Choroid plexus epithelial cell (primary cell): ENCODE measurements at regions not wholly inside any gene's neighbourhood (a gene's known extent, or its start where the extent isn't known, plus 50 kb on each side); places are given as distances from the start of the nearest gene placed in this dataset.
"Not testable (repeated sequence)": the region's sequence is repeated elsewhere in the genome, so short reads cannot be mapped to it uniquely, and the experiment has no call there.

Experiments
- DNase-seq: peaks from one replicate; pipeline ENCODE4 v3.0.0-alpha.2; 2010; ENCODE audit warnings: low read depth
- H3K4me3 ChIP-seq: 2 replicates; pipeline ENCODE4 v1.5.1; 2011; ENCODE audit warnings: low read depth, mild to moderate bottlenecking, control low read depth, low read length, moderate library complexity
- TF ChIP-seq, protein P1 (sequence below): conservative IDR thresholded peaks from 2 replicates; pipeline ENCODE4 v1.5.1; 2011; ENCODE audit warnings: low read depth, mild to moderate bottlenecking, control low read depth, inconsistent platforms, low read length, moderate library complexity

DNA sequence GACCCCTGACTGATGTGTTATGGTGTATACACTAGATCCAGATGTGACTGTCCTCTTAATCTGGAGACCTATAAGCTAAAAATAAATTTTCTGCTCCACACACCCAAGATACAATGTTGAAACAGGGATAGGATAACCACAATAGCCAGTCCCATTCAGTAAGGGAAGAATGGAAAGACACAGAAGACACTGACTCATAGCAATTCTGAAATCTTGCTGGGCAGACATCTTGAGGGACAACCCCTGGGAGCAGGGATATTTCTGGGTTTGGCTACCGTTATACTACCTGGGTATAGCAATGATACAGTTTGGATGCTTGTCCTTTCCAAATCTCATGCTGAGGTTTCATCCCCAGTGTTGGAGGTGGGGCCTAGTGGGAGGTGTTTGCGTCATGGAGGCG lies 93.9 kb downstream of the BUD13 start:
- no peak for DNase-seq
- no peak overlapping the region for H3K4me3 ChIP-seq
- TF ChIP-seq, protein P1, sequence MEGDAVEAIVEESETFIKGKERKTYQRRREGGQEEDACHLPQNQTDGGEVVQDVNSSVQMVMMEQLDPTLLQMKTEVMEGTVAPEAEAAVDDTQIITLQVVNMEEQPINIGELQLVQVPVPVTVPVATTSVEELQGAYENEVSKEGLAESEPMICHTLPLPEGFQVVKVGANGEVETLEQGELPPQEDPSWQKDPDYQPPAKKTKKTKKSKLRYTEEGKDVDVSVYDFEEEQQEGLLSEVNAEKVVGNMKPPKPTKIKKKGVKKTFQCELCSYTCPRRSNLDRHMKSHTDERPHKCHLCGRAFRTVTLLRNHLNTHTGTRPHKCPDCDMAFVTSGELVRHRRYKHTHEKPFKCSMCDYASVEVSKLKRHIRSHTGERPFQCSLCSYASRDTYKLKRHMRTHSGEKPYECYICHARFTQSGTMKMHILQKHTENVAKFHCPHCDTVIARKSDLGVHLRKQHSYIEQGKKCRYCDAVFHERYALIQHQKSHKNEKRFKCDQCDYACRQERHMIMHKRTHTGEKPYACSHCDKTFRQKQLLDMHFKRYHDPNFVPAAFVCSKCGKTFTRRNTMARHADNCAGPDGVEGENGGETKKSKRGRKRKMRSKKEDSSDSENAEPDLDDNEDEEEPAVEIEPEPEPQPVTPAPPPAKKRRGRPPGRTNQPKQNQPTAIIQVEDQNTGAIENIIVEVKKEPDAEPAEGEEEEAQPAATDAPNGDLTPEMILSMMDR = no peak

DNA sequence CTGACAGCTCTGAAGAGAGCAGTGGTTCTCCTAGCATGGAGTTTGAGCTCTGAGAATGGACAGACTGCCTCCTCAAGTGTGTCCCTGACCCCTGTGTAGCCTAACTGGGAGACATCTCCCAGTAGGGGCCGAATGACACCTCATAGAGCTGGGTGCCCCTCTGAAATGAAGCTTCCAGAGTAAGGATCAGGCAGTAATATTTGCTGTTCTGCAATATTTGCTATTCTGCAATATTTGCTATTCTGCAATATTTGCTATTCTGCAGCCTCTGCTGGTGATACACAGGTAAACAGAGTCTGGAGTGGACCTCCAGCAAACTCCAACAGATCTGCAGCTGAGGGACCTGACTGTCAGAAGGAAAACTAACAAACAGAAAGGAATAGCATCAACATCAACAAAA lies 105.5 kb downstream of the BUD13 start:
- not testable (repeated sequence) for DNase-seq, H3K4me3 ChIP-seq

DNA sequence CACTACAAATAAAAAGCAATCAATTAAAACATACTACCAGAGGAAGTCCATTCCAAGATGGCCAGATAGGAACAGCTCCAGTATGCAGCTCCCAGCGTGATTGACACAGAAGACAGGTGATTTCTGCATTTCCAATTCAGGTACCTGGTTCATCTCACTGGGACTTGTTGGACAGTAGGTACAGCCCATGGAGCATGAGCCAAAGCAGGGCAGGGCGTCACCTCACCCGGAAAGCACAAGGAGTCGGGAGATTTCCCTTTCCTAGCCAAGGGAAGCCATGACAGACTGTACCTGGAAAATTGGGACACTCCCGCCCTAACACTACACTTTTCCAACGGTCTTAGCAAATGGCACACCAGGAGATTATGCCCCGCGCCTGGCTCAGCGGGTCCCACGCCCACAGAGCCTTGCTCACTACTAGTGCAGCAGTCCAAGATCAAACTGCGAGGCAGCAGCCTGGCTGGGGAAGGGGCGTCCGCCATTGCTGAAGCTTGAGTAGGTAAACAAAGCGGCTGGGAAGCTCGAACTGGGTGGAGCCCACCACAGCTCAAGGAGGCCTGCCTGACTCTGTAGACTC lies 106.0 kb downstream of the BUD13 start:
- DNase-seq = not testable (repeated sequence)

DNA sequence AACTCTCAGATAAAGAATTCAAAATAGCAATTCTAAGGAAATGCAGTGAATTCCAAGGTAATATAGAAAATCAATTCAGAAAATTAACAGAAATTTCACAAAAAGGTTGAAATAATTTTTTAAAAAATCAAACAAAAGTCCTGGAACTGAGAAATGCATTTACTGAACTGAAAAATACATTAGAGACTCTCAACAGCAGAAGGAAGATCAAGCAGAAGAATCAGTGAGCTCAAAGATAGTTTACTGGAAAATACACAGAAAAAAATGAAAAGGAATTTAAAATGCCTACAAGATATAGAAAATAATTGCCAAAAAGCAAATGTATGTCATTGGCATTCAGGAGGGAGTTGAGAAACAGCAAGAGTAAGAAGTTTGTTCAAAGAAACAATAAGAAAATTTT lies 107.3 kb downstream of the BUD13 start:
- TF ChIP-seq, protein P1 = no peak
- DNase-seq = no peak
- no peak overlapping the region for H3K4me3 ChIP-seq

More for the DNA sequence above, 106.0 kb downstream of the BUD13 start:
- H3K4me3 ChIP-seq = not testable (repeated sequence)

DNA sequence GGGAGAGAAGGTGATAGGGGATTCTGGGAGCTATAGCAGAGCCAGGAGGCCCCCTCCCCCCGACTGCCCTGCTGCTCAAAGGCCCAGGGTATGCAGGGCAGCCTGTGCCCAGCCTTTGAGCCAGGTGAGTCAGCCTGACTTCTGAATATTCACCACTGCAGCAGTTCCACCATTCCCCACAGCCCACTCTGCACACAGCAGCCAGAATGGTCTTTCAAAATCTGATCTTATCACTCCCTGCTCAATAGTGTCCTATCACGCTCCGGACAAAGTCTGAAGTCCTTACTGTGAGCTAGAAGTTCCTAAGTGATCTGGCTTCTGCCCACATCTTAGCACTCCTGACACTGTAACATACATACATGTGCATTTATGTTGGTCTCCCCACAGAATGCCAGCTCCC lies 111.7 kb downstream of the BUD13 start:
- TF ChIP-seq, protein P1 = no peak
- no peak overlapping the region for H3K4me3 ChIP-seq
- no peak for DNase-seq

DNA sequence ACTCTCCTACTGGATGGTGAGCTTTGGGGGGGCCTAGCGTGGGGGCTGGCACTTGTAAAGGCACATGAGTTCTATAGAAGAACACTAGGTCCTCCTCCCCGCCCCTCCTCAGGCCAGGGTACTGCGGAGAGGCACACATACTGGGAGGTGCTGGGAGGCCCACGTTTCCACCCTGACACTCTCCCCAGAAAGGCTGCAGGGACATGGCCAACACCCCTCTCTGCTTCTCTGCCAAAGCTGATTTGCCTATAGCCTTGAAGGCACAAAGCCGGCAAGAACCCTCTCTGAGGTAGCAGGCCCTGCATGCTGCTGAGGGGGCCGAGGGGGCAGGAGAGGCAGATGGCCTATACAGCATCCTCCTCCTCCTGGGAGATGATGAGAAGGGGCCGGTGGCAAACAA lies 112.8 kb downstream of the BUD13 start:
- no peak overlapping the region for H3K4me3 ChIP-seq
- DNase-seq = no peak
- TF ChIP-seq, protein P1 = no peak

DNA sequence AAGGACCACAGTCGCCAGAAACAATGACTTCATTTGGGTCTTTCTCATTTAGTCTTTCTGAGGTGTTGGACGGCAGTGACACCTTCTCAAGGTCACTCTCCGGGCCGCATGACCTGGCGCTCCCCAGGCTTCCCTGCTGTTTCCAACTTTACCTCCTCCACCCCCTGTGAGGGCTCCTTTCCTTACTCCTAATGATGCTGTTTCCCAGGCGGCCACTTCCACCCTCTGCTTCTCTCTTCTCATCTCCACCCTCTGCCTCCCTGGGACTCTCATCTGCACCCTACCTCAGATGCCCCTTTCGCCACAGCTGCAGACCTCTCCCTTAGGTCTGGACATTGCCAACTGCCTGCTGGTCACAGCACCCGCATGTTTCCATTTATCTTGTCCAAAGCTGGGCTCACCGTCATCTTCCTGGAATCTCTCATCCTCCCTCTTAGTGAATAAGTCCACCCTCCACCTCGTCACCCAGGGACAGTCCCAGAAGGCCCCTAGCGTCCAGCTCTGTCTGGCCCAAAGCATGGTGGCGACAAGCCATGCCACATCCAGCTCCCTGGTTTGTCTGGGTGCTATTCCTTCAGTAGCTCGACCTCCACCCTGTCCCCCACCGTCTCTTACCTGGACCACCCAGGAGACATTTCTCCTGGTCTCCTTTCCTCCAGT lies 113.8 kb downstream of the BUD13 start:
- H3K4me3 ChIP-seq = no peak overlapping the region
- no peak for DNase-seq
- TF ChIP-seq, protein P1 = no peak
